PC-3 (cell line): ENCODE measurements at regions not wholly inside any gene's neighbourhood (a gene's known extent, or its start where the extent isn't known, plus 50 kb on each side); places are given as distances from the start of the nearest gene placed in this dataset.

Experiments
- ATAC-seq: fragments of 200-7000 bp; cut with Tn5 transposase; 2 replicates; pipeline ENCODE4 v1.9.1; 2020; ENCODE audit warnings: mild to moderate bottlenecking, moderate library complexity
- BruUV-seq: library from RNA; stranded (reverse); fragments of 400-500 nt; replicated peaks from 2 replicates; lab custom pipeline; 2021; lab: Mats Ljungman, UMichigan
- CTCF ChIA-PET: fragments of 300-600 bp; sonication (Branson Sonifier 250); formaldehyde crosslinking; loops from one replicate; lab custom pipeline; 2022; ENCODE audit warnings: antibody characterized with exemption; lab: Charles Lee
- POLR2A ChIA-PET: fragments of 300-600 bp; sonication (Branson Sonifier 250); formaldehyde crosslinking; loops from one replicate; lab custom pipeline; 2022; ENCODE audit warnings: antibody characterized with exemption; ENCODE audit not compliant: unreplicated experiment; lab: Charles Lee
- DNase-seq: peaks from one replicate; pipeline ENCODE4 v3.0.0-alpha.2; 2015
- H2AFZ ChIP-seq: fragments of 300-600 bp; sonication (generic); 2 replicates; pipeline ENCODE4 v1.6.0; 2016; ENCODE audit warnings: antibody characterized with exemption, low read length
- H3F3A ChIP-seq: fragments of 300-600 bp; sonication (generic); one replicate; pipeline ENCODE4 v1.6.0; 2017; ENCODE audit warnings: antibody characterized with exemption, low read length, control low read depth, mild to moderate bottlenecking; ENCODE audit not compliant: unreplicated experiment
- H3K27ac ChIP-seq: fragments of 300-600 bp; sonication (generic); 2 replicates; pipeline ENCODE4 v1.5.1; 2016; ENCODE audit warnings: mild to moderate bottlenecking, low read length
- H3K27me3 ChIP-seq: fragments of 300-600 bp; sonication (generic); 2 replicates; pipeline ENCODE4 v1.6.1; 2016; ENCODE audit warnings: low read length, mixed read lengths
- H3K36me3 ChIP-seq: fragments of 300-600 bp; sonication (generic); 2 replicates; pipeline ENCODE4 v1.6.1; 2016; ENCODE audit warnings: low read depth, mixed run types, low read length, mixed read lengths
- H3K4me1 ChIP-seq: fragments of 300-600 bp; sonication (generic); 2 replicates; pipeline ENCODE4 v1.5.1; 2016; ENCODE audit warnings: low read length; ENCODE audit not compliant: insufficient read depth
- H3K4me2 ChIP-seq: fragments of 300-600 bp; sonication (generic); 2 replicates; pipeline ENCODE4 v1.6.0; 2016; ENCODE audit warnings: low read length
- H3K4me3 ChIP-seq: fragments of 300-600 bp; sonication (generic); 2 replicates; pipeline ENCODE4 v1.5.1; 2016; ENCODE audit warnings: mild to moderate bottlenecking, low read length, mixed read lengths
- H3K79me2 ChIP-seq: fragments of 300-600 bp; sonication (generic); 2 replicates; pipeline ENCODE4 v1.6.1; 2017; ENCODE audit warnings: low read length, mixed read lengths
- H3K9ac ChIP-seq: fragments of 300-600 bp; sonication (generic); 2 replicates; pipeline ENCODE4 v1.6.0; 2016; ENCODE audit warnings: mild to moderate bottlenecking, low read length
- H3K9me2 ChIP-seq: fragments of 300-600 bp; sonication (generic); replicated peaks from 2 replicates; pipeline ENCODE4 v1.6.1; 2016; ENCODE audit warnings: mixed run types, low read length, mixed read lengths
- H3K9me3 ChIP-seq: fragments of 300-600 bp; sonication (generic); 2 replicates; pipeline ENCODE4 v1.6.1; 2016; ENCODE audit warnings: low read length, mixed read lengths
- H4K20me1 ChIP-seq: fragments of 300-600 bp; sonication (generic); 2 replicates; pipeline ENCODE4 v1.6.1; 2016; ENCODE audit warnings: low read length, mixed read lengths
- EZH2 ChIP-seq: fragments of 300-600 bp; sonication (generic); IDR thresholded peaks from one replicate; pipeline ENCODE4 v1.6.1; 2017; ENCODE audit warnings: antibody characterized with exemption, mild to moderate bottlenecking, low read length; ENCODE audit not compliant: unreplicated experiment
- EZH2phosphoT487 ChIP-seq: fragments of 300-600 bp; sonication (generic); IDR thresholded peaks from 2 replicates; pipeline ENCODE4 v1.6.1; 2018; ENCODE audit warnings: mild to moderate bottlenecking, antibody characterized with exemption, low read length, borderline replicate concordance
- intact Hi-C: fragments of 100-400 bp; cut with micrococcal nuclease; formaldehyde crosslinking; loops from 2 replicates; pipeline ENCODE4 v1.9.0; 2023
- TF ChIP-seq, protein P1 (sequence below): fragments of 300-600 bp; sonication (generic); conservative IDR thresholded peaks from 2 replicates; pipeline ENCODE4 v1.5.1; 2017; ENCODE audit warnings: antibody characterized with exemption, low read depth, mild to moderate bottlenecking, low read length

- ChIA-PET POLR2A (no interaction called here), CTCF (no interaction called here)
- H3K27me3 ChIP-seq: no peaks in the 10 kb centered on the region
- ATAC-seq: no peak
- H3K9me3 ChIP-seq: no peaks in the 10 kb centered on the region
- intact Hi-C loops: loop anchor here (5.0 to 10.0 kb wide), 2 partner anchors 112 to 155 kb away; no protein-coding TSS in a partner anchor
- no peaks in the 10 kb centered on the region for H3K4me1 ChIP-seq
- no peaks in the 10 kb centered on the region for H3K79me2 ChIP-seq
- H3K9ac ChIP-seq: no peak overlapping the region
- no peak overlapping the region for H3K4me2 ChIP-seq
- H2AFZ ChIP-seq: no peak overlapping the region
- no peaks in the 10 kb centered on the region for H3F3A ChIP-seq
- no TSS peak for BruUV-seq
- no peaks in the 10 kb centered on the region for H3K9me2 ChIP-seq
- no peak for TF ChIP-seq EZH2
- TF ChIP-seq EZH2phosphoT487: no peak
- TF ChIP-seq, protein P1, sequence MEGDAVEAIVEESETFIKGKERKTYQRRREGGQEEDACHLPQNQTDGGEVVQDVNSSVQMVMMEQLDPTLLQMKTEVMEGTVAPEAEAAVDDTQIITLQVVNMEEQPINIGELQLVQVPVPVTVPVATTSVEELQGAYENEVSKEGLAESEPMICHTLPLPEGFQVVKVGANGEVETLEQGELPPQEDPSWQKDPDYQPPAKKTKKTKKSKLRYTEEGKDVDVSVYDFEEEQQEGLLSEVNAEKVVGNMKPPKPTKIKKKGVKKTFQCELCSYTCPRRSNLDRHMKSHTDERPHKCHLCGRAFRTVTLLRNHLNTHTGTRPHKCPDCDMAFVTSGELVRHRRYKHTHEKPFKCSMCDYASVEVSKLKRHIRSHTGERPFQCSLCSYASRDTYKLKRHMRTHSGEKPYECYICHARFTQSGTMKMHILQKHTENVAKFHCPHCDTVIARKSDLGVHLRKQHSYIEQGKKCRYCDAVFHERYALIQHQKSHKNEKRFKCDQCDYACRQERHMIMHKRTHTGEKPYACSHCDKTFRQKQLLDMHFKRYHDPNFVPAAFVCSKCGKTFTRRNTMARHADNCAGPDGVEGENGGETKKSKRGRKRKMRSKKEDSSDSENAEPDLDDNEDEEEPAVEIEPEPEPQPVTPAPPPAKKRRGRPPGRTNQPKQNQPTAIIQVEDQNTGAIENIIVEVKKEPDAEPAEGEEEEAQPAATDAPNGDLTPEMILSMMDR: no peak
- H4K20me1 ChIP-seq: no peaks in the 10 kb centered on the region
- no peak for DNase-seq
- no peak overlapping the region for H3K4me3 ChIP-seq
- H3K36me3 ChIP-seq: no peaks in the 10 kb centered on the region
- no peak overlapping the region for H3K27ac ChIP-seq
Measured at GRCh38 chr7:125559921-125560320, 630.3 kb upstream of the POT1 start.

DNA sequence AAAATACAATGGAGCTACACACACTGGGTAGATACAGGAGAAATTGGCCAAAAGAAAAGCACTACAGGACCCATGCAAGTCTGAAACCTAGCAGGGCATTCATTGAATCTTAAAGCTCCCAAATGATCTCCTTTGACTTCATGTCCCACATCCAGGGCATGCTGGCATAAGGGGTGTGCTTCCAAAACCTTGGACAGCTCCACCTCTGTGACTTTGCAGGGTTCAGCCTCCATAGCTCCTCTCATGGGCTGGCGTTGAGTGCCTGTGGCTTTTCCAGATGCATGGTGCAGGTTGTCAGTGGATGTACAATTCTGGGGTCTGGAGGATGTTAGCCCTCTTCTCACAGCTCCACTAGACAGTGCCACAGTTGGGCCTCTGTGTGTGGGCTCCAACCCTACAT lies 626.3 kb upstream of the POT1 start:
- no peaks in the 10 kb centered on the region for H3K9me3 ChIP-seq
- ChIA-PET CTCF (no interaction called here), POLR2A (no interaction called here)
- ATAC-seq: no peak
- no peaks in the 10 kb centered on the region for H3K79me2 ChIP-seq
- H4K20me1 ChIP-seq: no peaks in the 10 kb centered on the region
- H3K27ac ChIP-seq: no peak overlapping the region
- TF ChIP-seq EZH2: no peak
- TF ChIP-seq EZH2phosphoT487: no peak
- TF ChIP-seq, protein P1: no peak
- H2AFZ ChIP-seq: no peak overlapping the region
- H3K4me2 ChIP-seq: no peak overlapping the region
- DNase-seq: no peak
- no peaks in the 10 kb centered on the region for H3F3A ChIP-seq
- no TSS peak for BruUV-seq
- H3K27me3 ChIP-seq: no peaks in the 10 kb centered on the region
- no peak overlapping the region for H3K4me3 ChIP-seq
- no peaks in the 10 kb centered on the region for H3K36me3 ChIP-seq
- no peaks in the 10 kb centered on the region for H3K9me2 ChIP-seq
- H3K9ac ChIP-seq: no peak overlapping the region
- intact Hi-C loops: no loop called here
- no peaks in the 10 kb centered on the region for H3K4me1 ChIP-seq

GRCh38 chr7:125551008-125551407 lies 621.4 kb upstream of the POT1 start:
- no peaks in the 10 kb centered on the region for H4K20me1 ChIP-seq
- no peaks in the 10 kb centered on the region for H3K36me3 ChIP-seq
- no peak overlapping the region for H2AFZ ChIP-seq
- H3K27ac ChIP-seq: no peak overlapping the region
- H3K79me2 ChIP-seq: no peaks in the 10 kb centered on the region
- no peak overlapping the region for H3K9ac ChIP-seq
- DNase-seq: no peak
- intact Hi-C loops: no loop called here
- no peak overlapping the region for H3K4me2 ChIP-seq
- BruUV-seq: no TSS peak
- H3K9me2 ChIP-seq: no peaks in the 10 kb centered on the region
- no peak for ATAC-seq
- H3K27me3 ChIP-seq: no peaks in the 10 kb centered on the region
- ChIA-PET POLR2A (no interaction called here), CTCF (no interaction called here)
- no peaks in the 10 kb centered on the region for H3K4me1 ChIP-seq
- H3F3A ChIP-seq: no peaks in the 10 kb centered on the region
- TF ChIP-seq EZH2phosphoT487: no peak
- TF ChIP-seq EZH2: no peak
- TF ChIP-seq, protein P1: no peak
- H3K9me3 ChIP-seq: no peaks in the 10 kb centered on the region
- no peak overlapping the region for H3K4me3 ChIP-seq
